Activated CD4-positive, alpha-beta T cell treated with anti-CD3 and anti-CD28 coated beads, Interleukin-2, amount 10 ng/mL, durations not matched to agents 24 days and 14 days (primary cell): ENCODE measurements at regions not wholly inside any gene's neighbourhood (a gene's known extent, or its start where the extent isn't known, plus 50 kb on each side); places are given as distances from the start of the nearest gene placed in this dataset.
A peak's percentile ranks its signal among the peaks of the same experiment; 100 is the strongest.

Source experiments
- DNase-seq: peaks from one replicate; pipeline ENCODE4 v3.0.0; 2022
- H3K27ac Mint-ChIP-seq: one replicate; pipeline ENCODE4 v1.8.0; 2022; ENCODE audit warnings: mild to moderate bottlenecking, mixed read lengths
- H3K27me3 Mint-ChIP-seq: one replicate; pipeline ENCODE4 v1.8.0; 2022; ENCODE audit warnings: mixed read lengths
- H3K36me3 Mint-ChIP-seq: one replicate; pipeline ENCODE4 v1.8.0; 2022; ENCODE audit warnings: low read depth, mild to moderate bottlenecking, mixed read lengths
- H3K4me1 Mint-ChIP-seq: one replicate; pipeline ENCODE4 v1.8.0; 2021; ENCODE audit warnings: mixed read lengths
- H3K4me3 Mint-ChIP-seq: one replicate; pipeline ENCODE4 v1.8.0; 2022; ENCODE audit warnings: mild to moderate bottlenecking, moderate library complexity, mixed read lengths
- H3K9me3 Mint-ChIP-seq: one replicate; pipeline ENCODE4 v1.8.0; 2021; ENCODE audit warnings: mixed read lengths
- intact Hi-C: fragments of 100-400 bp; cut with micrococcal nuclease; formaldehyde crosslinking; loops from one replicate; pipeline ENCODE4 v1.15.1; 2023

- H3K27me3 Mint-ChIP-seq, result peaks cover 7% of the 10 kb centered on the region
- H3K4me1 Mint-ChIP-seq, result no peaks in the 10 kb centered on the region
- H3K36me3 Mint-ChIP-seq, result no peaks in the 10 kb centered on the region
- no peaks in the 10 kb centered on the region for H3K9me3 Mint-ChIP-seq
- H3K27ac Mint-ChIP-seq, result no peak overlapping the region
- H3K4me3 Mint-ChIP-seq, result no peak overlapping the region
- DNase-seq, result no peak
- intact Hi-C loops, result no loop called here
These were observed 123.5 kb downstream of the MBD2 start for GRCh38 chr18:54100920-54101470.

GRCh38 chr18:54100466-54100865, 124.0 kb downstream of the MBD2 start:
- no peaks in the 10 kb centered on the region for H3K36me3 Mint-ChIP-seq
- no peak overlapping the region for H3K4me3 Mint-ChIP-seq
- H3K27me3 Mint-ChIP-seq, result peaks cover 7% of the 10 kb centered on the region
- DNase-seq, result no peak
- no peak overlapping the region for H3K27ac Mint-ChIP-seq
- H3K4me1 Mint-ChIP-seq, result no peaks in the 10 kb centered on the region
- intact Hi-C loops, result no loop called here
- H3K9me3 Mint-ChIP-seq, result no peaks in the 10 kb centered on the region

- intact Hi-C loops, result no loop called here
- Mint-ChIP-seq H3K4me1 (peaks cover 2% of the 10 kb centered on the region), H3K27ac (no peak overlapping the region), H3K4me3 (no peak overlapping the region), H3K36me3 (no peaks in the 10 kb centered on the region), H3K9me3 (no peaks in the 10 kb centered on the region), H3K27me3 (peaks cover 5% of the 10 kb centered on the region)
- DNase-seq, result peak; percentile 23
These were observed 130.0 kb downstream of the MBD2 start for GRCh38 chr18:54094474-54094873.

- H3K27ac Mint-ChIP-seq, result no peak overlapping the region
- H3K9me3 Mint-ChIP-seq, result peaks cover 3% of the 10 kb centered on the region
- no peaks in the 10 kb centered on the region for H3K27me3 Mint-ChIP-seq
- H3K4me1 Mint-ChIP-seq, result peaks cover 14% of the 10 kb centered on the region
- H3K4me3 Mint-ChIP-seq, result no peak overlapping the region
- intact Hi-C loops, result no loop called here
- DNase-seq, result no peak
- peaks cover 2% of the 10 kb centered on the region for H3K36me3 Mint-ChIP-seq
These were observed 133.6 kb downstream of the MBD2 start for GRCh38 chr18:54090856-54091255.

GRCh38 chr18:54089749-54090459, 134.6 kb downstream of the MBD2 start:
- Mint-ChIP-seq H3K4me1 (peaks cover 19% of the 10 kb centered on the region), H3K4me3 (no peak overlapping the region), H3K9me3 (peaks cover 3% of the 10 kb centered on the region), H3K27me3 (no peaks in the 10 kb centered on the region), H3K27ac (no peak overlapping the region), H3K36me3 (peaks cover 2% of the 10 kb centered on the region)
- no peak for DNase-seq
- intact Hi-C loops, result no loop called here

GRCh38 chr18:54086863-54087262, 137.6 kb downstream of the MBD2 start:
- peaks cover 21% of the 10 kb centered on the region for H3K4me1 Mint-ChIP-seq
- H3K27me3 Mint-ChIP-seq, result no peaks in the 10 kb centered on the region
- H3K4me3 Mint-ChIP-seq, result peak overlapping the region; percentile 16
- peaks cover 2% of the 10 kb centered on the region for H3K36me3 Mint-ChIP-seq
- peaks cover 20% of the 10 kb centered on the region for H3K9me3 Mint-ChIP-seq
- peak overlapping the region; percentile 45 for H3K27ac Mint-ChIP-seq
- no peak for DNase-seq
- intact Hi-C loops, result no loop called here

- DNase-seq, result peak; percentile 73
- Mint-ChIP-seq H3K4me3 (peak overlapping the region; percentile 16), H3K9me3 (peaks cover 25% of the 10 kb centered on the region), H3K4me1 (peaks cover 21% of the 10 kb centered on the region), H3K36me3 (peaks cover 2% of the 10 kb centered on the region), H3K27me3 (no peaks in the 10 kb centered on the region), H3K27ac (peak overlapping the region; percentile 39)
- intact Hi-C loops, result no loop called here
These were observed 138.2 kb downstream of the MBD2 start for GRCh38 chr18:54086046-54086802.

GRCh38 chr18:54080858-54081257, 143.6 kb downstream of the MBD2 start:
- Mint-ChIP-seq H3K36me3 (no peaks in the 10 kb centered on the region), H3K9me3 (peaks cover 25% of the 10 kb centered on the region), H3K4me3 (no peak overlapping the region), H3K4me1 (peaks cover 6% of the 10 kb centered on the region), H3K27ac (no peak overlapping the region), H3K27me3 (peaks cover 8% of the 10 kb centered on the region)
- DNase-seq, result no peak
- intact Hi-C loops, result no loop called here

GRCh38 chr18:54076166-54076565, 148.3 kb downstream of the MBD2 start:
- H3K4me1 Mint-ChIP-seq, result no peaks in the 10 kb centered on the region
- no peaks in the 10 kb centered on the region for H3K36me3 Mint-ChIP-seq
- intact Hi-C loops, result no loop called here
- peaks cover 2% of the 10 kb centered on the region for H3K9me3 Mint-ChIP-seq
- no peak for DNase-seq
- H3K27ac Mint-ChIP-seq, result no peak overlapping the region
- H3K27me3 Mint-ChIP-seq, result peaks cover 12% of the 10 kb centered on the region
- no peak overlapping the region for H3K4me3 Mint-ChIP-seq

- H3K27me3 Mint-ChIP-seq, result peaks cover 12% of the 10 kb centered on the region
- H3K4me3 Mint-ChIP-seq, result no peak overlapping the region
- H3K27ac Mint-ChIP-seq, result no peak overlapping the region
- no peaks in the 10 kb centered on the region for H3K9me3 Mint-ChIP-seq
- intact Hi-C loops, result no loop called here
- H3K36me3 Mint-ChIP-seq, result no peaks in the 10 kb centered on the region
- DNase-seq, result no peak
- no peaks in the 10 kb centered on the region for H3K4me1 Mint-ChIP-seq
These were observed 148.8 kb downstream of the MBD2 start for GRCh38 chr18:54075689-54076088.

GRCh38 chr18:54069729-54070128, 154.7 kb downstream of the MBD2 start:
- Mint-ChIP-seq H3K27me3 (peaks cover 11% of the 10 kb centered on the region), H3K27ac (no peak overlapping the region), H3K4me3 (no peak overlapping the region), H3K36me3 (no peaks in the 10 kb centered on the region), H3K4me1 (no peaks in the 10 kb centered on the region), H3K9me3 (no peaks in the 10 kb centered on the region)
- DNase-seq, result no peak
- intact Hi-C loops, result no loop called here

GRCh38 chr18:54060343-54061005, 164.0 kb downstream of the MBD2 start:
- Mint-ChIP-seq H3K27ac (no peak overlapping the region), H3K4me1 (peaks cover 2% of the 10 kb centered on the region), H3K36me3 (no peaks in the 10 kb centered on the region), H3K4me3 (no peak overlapping the region), H3K27me3 (peaks cover 15% of the 10 kb centered on the region), H3K9me3 (peaks cover 5% of the 10 kb centered on the region)
- intact Hi-C loops, result no loop called here
- DNase-seq, result no peak

- intact Hi-C loops, result no loop called here
- no peak overlapping the region for H3K4me3 Mint-ChIP-seq
- peaks cover 2% of the 10 kb centered on the region for H3K27me3 Mint-ChIP-seq
These were observed 171.6 kb downstream of the MBD2 start for GRCh38 chr18:54052732-54053429.

More at GRCh38 chr18:54052732-54053429, 171.6 kb downstream of the MBD2 start:
- no peak for DNase-seq
- peaks cover 5% of the 10 kb centered on the region for H3K9me3 Mint-ChIP-seq
- peaks cover 2% of the 10 kb centered on the region for H3K4me1 Mint-ChIP-seq
- no peak overlapping the region for H3K27ac Mint-ChIP-seq
- no peaks in the 10 kb centered on the region for H3K36me3 Mint-ChIP-seq
